ENCODE measurements at regions not wholly inside any gene's neighbourhood (a gene's known extent, or its start where the extent isn't known, plus 50 kb on each side); places are given as distances from the start of the nearest gene placed in this dataset.

GRCh38 chr4:24476282-24476681 lies 108.1 kb downstream of the DHX15 start:
- peak in 2 of 3 donors; percentile 34 to 54 for DNase-seq

- no peak for DNase-seq
These were observed 108.6 kb downstream of the DHX15 start for GRCh38 chr4:24475756-24476155.

- DNase-seq, result peak in 2 of 3 donors; percentile 39 to 78
These were observed 111.0 kb downstream of the DHX15 start for GRCh38 chr4:24473309-24473721.

GRCh38 chr4:24472514-24473308 lies 111.6 kb downstream of the DHX15 start:
- DNase-seq, result peak; percentile 67 to 94 (median 92)

- DNase-seq, result no peak
These were observed 112.2 kb downstream of the DHX15 start for GRCh38 chr4:24472161-24472510.

GRCh38 chr4:24471486-24472160 lies 112.7 kb downstream of the DHX15 start:
- peak in 1 of 3 donors; percentile 19 for DNase-seq

GRCh38 chr4:24470666-24471485 lies 113.5 kb downstream of the DHX15 start:
- peak; percentile 32 to 87 (median 57) for DNase-seq

- DNase-seq, result no peak
These were observed 116.3 kb downstream of the DHX15 start for GRCh38 chr4:24468071-24468470.

GRCh38 chr4:24464566-24464965 lies 119.8 kb downstream of the DHX15 start:
- DNase-seq, result no peak

- no peak for DNase-seq
These were observed 127.9 kb downstream of the DHX15 start for GRCh38 chr4:24456431-24456830.

- no peak for DNase-seq
These were observed 130.4 kb downstream of the DHX15 start for GRCh38 chr4:24453951-24454350.

- DNase-seq, result no peak
These were observed 132.5 kb downstream of the DHX15 start for GRCh38 chr4:24451870-24452269.

GRCh38 chr4:24443200-24443599 lies 141.2 kb downstream of the DHX15 start:
- DNase-seq, result no peak

- no peak for DNase-seq
These were observed 143.6 kb downstream of the DHX15 start for GRCh38 chr4:24440765-24441164.

- DNase-seq, result no peak
These were observed 150.1 kb downstream of the DHX15 start for GRCh38 chr4:24434241-24434640.

GRCh38 chr4:24433515-24434214 lies 150.7 kb downstream of the DHX15 start:
- DNase-seq, result peak; percentile 21 to 79 (median 36)

GRCh38 chr4:24428850-24429249 lies 155.5 kb downstream of the DHX15 start:
- no peak for DNase-seq

- no peak for DNase-seq
These were observed 157.8 kb downstream of the DHX15 start for GRCh38 chr4:24426557-24426956.

- no peak for DNase-seq
These were observed 158.5 kb downstream of the DHX15 start for GRCh38 chr4:24425863-24426262.

- DNase-seq, result no peak
These were observed 160.7 kb downstream of the DHX15 start for GRCh38 chr4:24423670-24424069.

- no peak for DNase-seq
These were observed 161.7 kb downstream of the DHX15 start for GRCh38 chr4:24422644-24423043.

All from muscle of back (tissue), 3 donors.